MM.1S (cell line): ENCODE measurements at regions not wholly inside any gene's neighbourhood (a gene's known extent, or its start where the extent isn't known, plus 50 kb on each side); places are given as distances from the start of the nearest gene placed in this dataset.
"Not testable (repeated sequence)": the region's sequence is repeated elsewhere in the genome, so short reads cannot be mapped to it uniquely, and the experiment has no call there.

ENCODE experiments used
- DNase-seq: peaks from one replicate; pipeline ENCODE4 v3.0.0-alpha.2; 2015
- H2AFZ ChIP-seq: fragments of 300-600 bp; sonication (generic); 2 replicates; pipeline ENCODE4 v1.6.0; 2016; ENCODE audit warnings: antibody characterized with exemption, low read length
- H3F3A ChIP-seq: fragments of 300-600 bp; sonication (generic); 2 replicates; pipeline ENCODE4 v1.6.1; 2016; ENCODE audit warnings: mild to moderate bottlenecking, antibody characterized with exemption, low read length, moderate library complexity, mixed read lengths; ENCODE audit not compliant: insufficient read depth
- H3K27ac ChIP-seq: fragments of 300-600 bp; sonication (generic); 2 replicates; pipeline ENCODE4 v1.5.1; 2016; ENCODE audit warnings: mild to moderate bottlenecking, low read length
- H3K27me3 ChIP-seq: fragments of 300-600 bp; sonication (generic); replicated peaks from 2 replicates; pipeline ENCODE4 v1.6.0; 2016; ENCODE audit warnings: low read length; ENCODE audit not compliant: insufficient read depth
- H3K36me3 ChIP-seq: fragments of 300-600 bp; sonication (generic); replicated peaks from 2 replicates; pipeline ENCODE4 v1.6.1; 2016; ENCODE audit warnings: mild to moderate bottlenecking, low read length, mixed read lengths; ENCODE audit not compliant: insufficient read depth
- H3K4me1 ChIP-seq: fragments of 300-600 bp; sonication (generic); 2 replicates; pipeline ENCODE4 v1.6.1; 2016; ENCODE audit warnings: low read length, mixed read lengths
- H3K4me2 ChIP-seq: fragments of 300-600 bp; sonication (generic); 2 replicates; pipeline ENCODE4 v1.6.0; 2016; ENCODE audit warnings: low read depth, low read length
- H3K4me3 ChIP-seq: fragments of 300-600 bp; sonication (generic); 2 replicates; pipeline ENCODE4 v1.5.1; 2016; ENCODE audit warnings: low read length, mixed read lengths
- H3K79me2 ChIP-seq: fragments of 300-600 bp; sonication (generic); 2 replicates; pipeline ENCODE4 v1.6.1; 2016; ENCODE audit warnings: mixed run types, low read length, mixed read lengths
- H3K9ac ChIP-seq: fragments of 300-600 bp; sonication (generic); 2 replicates; pipeline ENCODE4 v1.6.1; 2016; ENCODE audit warnings: low read length, mixed read lengths
- H3K9me2 ChIP-seq: fragments of 300-600 bp; sonication (generic); replicated peaks from 2 replicates; pipeline ENCODE4 v1.6.1; 2016; ENCODE audit warnings: mild to moderate bottlenecking, low read length, mixed read lengths; ENCODE audit not compliant: insufficient read depth
- H3K9me3 ChIP-seq: fragments of 300-600 bp; sonication (generic); replicated peaks from 2 replicates; pipeline ENCODE4 v1.6.1; 2016; ENCODE audit warnings: mild to moderate bottlenecking, low read length, mixed read lengths; ENCODE audit not compliant: insufficient read depth
- H4K20me1 ChIP-seq: fragments of 300-600 bp; sonication (generic); 2 replicates; pipeline ENCODE4 v1.6.1; 2016; ENCODE audit warnings: mild to moderate bottlenecking, low read length, moderate library complexity, mixed read lengths; ENCODE audit not compliant: insufficient read depth
- CTCF ChIP-seq: fragments of 300-600 bp; sonication (generic); IDR thresholded peaks from 2 replicates; pipeline ENCODE4 v1.5.1; 2016; ENCODE audit warnings: antibody characterized with exemption, low read length, mixed read lengths

- not testable (repeated sequence) for H3K9ac ChIP-seq, H3K27me3 ChIP-seq, H3K4me3 ChIP-seq, H3K4me1 ChIP-seq, H3F3A ChIP-seq, H4K20me1 ChIP-seq, H3K9me3 ChIP-seq, H3K27ac ChIP-seq, H3K9me2 ChIP-seq, H2AFZ ChIP-seq, H3K79me2 ChIP-seq, H3K36me3 ChIP-seq, DNase-seq, H3K4me2 ChIP-seq
Observed at GRCh38 chr2:89029257-89029656, 337.8 kb downstream of the RPIA start.

GRCh38 chr2:89048138-89049066 lies 356.9 kb downstream of the RPIA start:
- not testable (repeated sequence) for H3K9me3 ChIP-seq, H3K36me3 ChIP-seq, H3K9me2 ChIP-seq, H2AFZ ChIP-seq, H3K9ac ChIP-seq, H3F3A ChIP-seq, H3K4me1 ChIP-seq, H4K20me1 ChIP-seq, H3K79me2 ChIP-seq, H3K4me3 ChIP-seq, H3K27me3 ChIP-seq, H3K27ac ChIP-seq, H3K4me2 ChIP-seq
- peak; percentile 51 for DNase-seq
- TF ChIP-seq CTCF = peak; percentile 48

GRCh38 chr2:89058616-89059015 lies 367.1 kb downstream of the RPIA start:
- not testable (repeated sequence) for H4K20me1 ChIP-seq, H3K9ac ChIP-seq, H3K4me1 ChIP-seq, H2AFZ ChIP-seq, H3K27ac ChIP-seq, H3K9me2 ChIP-seq, H3K9me3 ChIP-seq, DNase-seq, H3K4me2 ChIP-seq, H3K36me3 ChIP-seq, H3F3A ChIP-seq, H3K79me2 ChIP-seq, H3K4me3 ChIP-seq, H3K27me3 ChIP-seq

GRCh38 chr2:89061174-89061573 lies 369.7 kb downstream of the RPIA start:
- not testable (repeated sequence) for H3K4me2 ChIP-seq, H3K9me3 ChIP-seq, H3K9me2 ChIP-seq, H3K27ac ChIP-seq, H3K9ac ChIP-seq, H2AFZ ChIP-seq, H3K36me3 ChIP-seq, H3K4me3 ChIP-seq, H3K79me2 ChIP-seq, H3F3A ChIP-seq, H3K4me1 ChIP-seq, H4K20me1 ChIP-seq, H3K27me3 ChIP-seq
- DNase-seq = peak; percentile 5

GRCh38 chr2:89076771-89077170 lies 385.3 kb downstream of the RPIA start:
- not testable (repeated sequence) for H3F3A ChIP-seq, H3K9me2 ChIP-seq, H3K36me3 ChIP-seq, H3K79me2 ChIP-seq, H4K20me1 ChIP-seq, H3K4me2 ChIP-seq, H2AFZ ChIP-seq, H3K4me1 ChIP-seq, H3K4me3 ChIP-seq, H3K9me3 ChIP-seq, H3K27ac ChIP-seq, H3K9ac ChIP-seq, H3K27me3 ChIP-seq
- peak; percentile 8 for DNase-seq

GRCh38 chr2:89092911-89093310 lies 401.4 kb downstream of the RPIA start:
- not testable (repeated sequence) for H3K4me3 ChIP-seq, H3K27ac ChIP-seq, H3K4me1 ChIP-seq, H3K27me3 ChIP-seq, H2AFZ ChIP-seq, H3K36me3 ChIP-seq, H4K20me1 ChIP-seq, H3K9me2 ChIP-seq, H3K79me2 ChIP-seq, DNase-seq, H3K9ac ChIP-seq, H3K9me3 ChIP-seq, H3K4me2 ChIP-seq, H3F3A ChIP-seq

- H2AFZ ChIP-seq = not testable (repeated sequence)
Observed at GRCh38 chr2:89095060-89095459, 403.6 kb downstream of the RPIA start.

More at GRCh38 chr2:89095060-89095459, 403.6 kb downstream of the RPIA start:
- not testable (repeated sequence) for H3K4me2 ChIP-seq, H4K20me1 ChIP-seq, H3K27ac ChIP-seq, H3K9ac ChIP-seq, DNase-seq, H3K79me2 ChIP-seq, H3K27me3 ChIP-seq, H3K4me3 ChIP-seq, H3F3A ChIP-seq, H3K9me3 ChIP-seq, H3K9me2 ChIP-seq, H3K4me1 ChIP-seq, H3K36me3 ChIP-seq
